ENCODE measurements at regions not wholly inside any gene's neighbourhood (a gene's known extent, or its start where the extent isn't known, plus 50 kb on each side); places are given as distances from the start of the nearest gene placed in this dataset.

DNA sequence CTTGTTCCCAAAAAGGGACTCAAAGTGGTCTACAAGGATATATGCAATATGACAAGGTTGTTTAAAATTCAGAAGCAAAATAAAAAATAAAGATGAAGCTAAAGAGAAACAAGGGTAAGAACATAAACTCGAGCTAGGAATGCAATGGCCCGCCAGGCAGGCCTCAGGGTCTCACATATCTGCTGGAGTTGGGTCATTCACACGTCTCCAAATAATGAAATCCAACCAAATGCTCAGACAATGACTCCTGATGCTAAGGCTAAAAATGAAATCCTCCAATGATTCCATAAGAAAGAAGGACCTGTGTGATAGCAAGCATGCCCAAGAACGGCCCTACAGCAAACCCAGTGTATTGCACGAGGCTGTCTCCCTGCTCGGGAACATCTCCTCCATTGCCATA lies 153.3 kb upstream of the ETS2 start (continued):
- TF ChIP-seq, protein P1, sequence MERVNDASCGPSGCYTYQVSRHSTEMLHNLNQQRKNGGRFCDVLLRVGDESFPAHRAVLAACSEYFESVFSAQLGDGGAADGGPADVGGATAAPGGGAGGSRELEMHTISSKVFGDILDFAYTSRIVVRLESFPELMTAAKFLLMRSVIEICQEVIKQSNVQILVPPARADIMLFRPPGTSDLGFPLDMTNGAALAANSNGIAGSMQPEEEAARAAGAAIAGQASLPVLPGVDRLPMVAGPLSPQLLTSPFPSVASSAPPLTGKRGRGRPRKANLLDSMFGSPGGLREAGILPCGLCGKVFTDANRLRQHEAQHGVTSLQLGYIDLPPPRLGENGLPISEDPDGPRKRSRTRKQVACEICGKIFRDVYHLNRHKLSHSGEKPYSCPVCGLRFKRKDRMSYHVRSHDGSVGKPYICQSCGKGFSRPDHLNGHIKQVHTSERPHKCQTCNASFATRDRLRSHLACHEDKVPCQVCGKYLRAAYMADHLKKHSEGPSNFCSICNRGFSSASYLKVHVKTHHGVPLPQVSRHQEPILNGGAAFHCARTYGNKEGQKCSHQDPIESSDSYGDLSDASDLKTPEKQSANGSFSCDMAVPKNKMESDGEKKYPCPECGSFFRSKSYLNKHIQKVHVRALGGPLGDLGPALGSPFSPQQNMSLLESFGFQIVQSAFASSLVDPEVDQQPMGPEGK (CRISPR knock-in tag; IDR thresholded peaks at IDR 0.05; ENCODE audit: borderline replicate concordance), result no peak
- no peak for TF ChIP-seq ZNF561 (CRISPR knock-in tag; conservative IDR thresholded peaks at IDR 0.05)
- TF ChIP-seq ZNF77 (CRISPR knock-in tag; IDR thresholded peaks at IDR 0.05), result no peak
- no peak for TF ChIP-seq ZNF212 (CRISPR knock-in tag; IDR thresholded peaks at IDR 0.05)
- TF ChIP-seq ZNF217 (CRISPR knock-in tag; IDR thresholded peaks at IDR 0.05), result no peak
- no peak for TF ChIP-seq COPS2 (conservative IDR thresholded peaks at IDR 0.05)
- TF ChIP-seq, protein P2, sequence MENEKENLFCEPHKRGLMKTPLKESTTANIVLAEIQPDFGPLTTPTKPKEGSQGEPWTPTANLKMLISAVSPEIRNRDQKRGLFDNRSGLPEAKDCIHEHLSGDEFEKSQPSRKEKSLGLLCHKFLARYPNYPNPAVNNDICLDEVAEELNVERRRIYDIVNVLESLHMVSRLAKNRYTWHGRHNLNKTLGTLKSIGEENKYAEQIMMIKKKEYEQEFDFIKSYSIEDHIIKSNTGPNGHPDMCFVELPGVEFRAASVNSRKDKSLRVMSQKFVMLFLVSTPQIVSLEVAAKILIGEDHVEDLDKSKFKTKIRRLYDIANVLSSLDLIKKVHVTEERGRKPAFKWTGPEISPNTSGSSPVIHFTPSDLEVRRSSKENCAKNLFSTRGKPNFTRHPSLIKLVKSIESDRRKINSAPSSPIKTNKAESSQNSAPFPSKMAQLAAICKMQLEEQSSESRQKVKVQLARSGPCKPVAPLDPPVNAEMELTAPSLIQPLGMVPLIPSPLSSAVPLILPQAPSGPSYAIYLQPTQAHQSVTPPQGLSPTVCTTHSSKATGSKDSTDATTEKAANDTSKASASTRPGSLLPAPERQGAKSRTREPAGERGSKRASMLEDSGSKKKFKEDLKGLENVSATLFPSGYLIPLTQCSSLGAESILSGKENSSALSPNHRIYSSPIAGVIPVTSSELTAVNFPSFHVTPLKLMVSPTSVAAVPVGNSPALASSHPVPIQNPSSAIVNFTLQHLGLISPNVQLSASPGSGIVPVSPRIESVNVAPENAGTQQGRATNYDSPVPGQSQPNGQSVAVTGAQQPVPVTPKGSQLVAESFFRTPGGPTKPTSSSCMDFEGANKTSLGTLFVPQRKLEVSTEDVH (IDR thresholded peaks at IDR 0.05; ENCODE audit: low read depth, partially characterized antibody), result no peak
- TF ChIP-seq ZNF324 (CRISPR knock-in tag; IDR thresholded peaks at IDR 0.05), result no peak
